DMS153 (cell line): ENCODE measurements at regions not wholly inside any gene's neighbourhood (a gene's known extent, or its start where the extent isn't known, plus 50 kb on each side); places are given as distances from the start of the nearest gene placed in this dataset.
"Not testable (repeated sequence)": the region's sequence is repeated elsewhere in the genome, so short reads cannot be mapped to it uniquely, and the experiment has no call there.

ENCODE experiments used
- DNase-seq: peaks from one replicate; lab custom pipeline; 2025; lab: John Stamatoyannopoulos, UW

- no peak for DNase-seq
Observed at GRCh38 chr11:79671401-79671800, 230.6 kb upstream of the TENM4 start.

- no peak for DNase-seq
Observed at GRCh38 chr11:79670882-79671281, 230.1 kb upstream of the TENM4 start.

GRCh38 chr11:79668575-79668974, 227.7 kb upstream of the TENM4 start:
- no peak for DNase-seq

GRCh38 chr11:79667380-79667779, 226.6 kb upstream of the TENM4 start:
- DNase-seq, result no peak

GRCh38 chr11:79663017-79663416, 222.2 kb upstream of the TENM4 start:
- peak; percentile 10 for DNase-seq

GRCh38 chr11:79661373-79661772, 220.5 kb upstream of the TENM4 start:
- no peak for DNase-seq

GRCh38 chr11:79648766-79649520, 208.1 kb upstream of the TENM4 start:
- DNase-seq, result no peak

- DNase-seq, result no peak
Observed at GRCh38 chr11:79637219-79637618, 196.4 kb upstream of the TENM4 start.

GRCh38 chr11:79634905-79635304, 194.1 kb upstream of the TENM4 start:
- no peak for DNase-seq

GRCh38 chr11:79627281-79627680, 186.5 kb upstream of the TENM4 start:
- no peak for DNase-seq

- DNase-seq, result no peak
Observed at GRCh38 chr11:79626135-79627075, 185.6 kb upstream of the TENM4 start.

- DNase-seq, result no peak
Observed at GRCh38 chr11:79623375-79623774, 182.5 kb upstream of the TENM4 start.

- DNase-seq, result no peak
Observed at GRCh38 chr11:79617561-79617960, 176.7 kb upstream of the TENM4 start.

GRCh38 chr11:79616392-79616851, 175.6 kb upstream of the TENM4 start:
- DNase-seq, result no peak

GRCh38 chr11:79615425-79615824, 174.6 kb upstream of the TENM4 start:
- DNase-seq, result no peak

GRCh38 chr11:79610678-79611077, 169.8 kb upstream of the TENM4 start:
- DNase-seq, result no peak

- no peak for DNase-seq
Observed at GRCh38 chr11:79610139-79610538, 169.3 kb upstream of the TENM4 start.

- DNase-seq, result no peak
Observed at GRCh38 chr11:79609511-79609910, 168.7 kb upstream of the TENM4 start.

- not testable (repeated sequence) for DNase-seq
Observed at GRCh38 chr11:79606461-79606860, 165.6 kb upstream of the TENM4 start.

- no peak for DNase-seq
Observed at GRCh38 chr11:79600711-79601110, 159.9 kb upstream of the TENM4 start.

GRCh38 chr11:79594834-79595233, 154.0 kb upstream of the TENM4 start:
- no peak for DNase-seq

- DNase-seq, result no peak
Observed at GRCh38 chr11:79592824-79593223, 152.0 kb upstream of the TENM4 start.

- no peak for DNase-seq
Observed at GRCh38 chr11:79592406-79592805, 151.6 kb upstream of the TENM4 start.
